ENCODE measurements at regions not wholly inside any gene's neighbourhood (a gene's known extent, or its start where the extent isn't known, plus 50 kb on each side); places are given as distances from the start of the nearest gene placed in this dataset.
A peak's percentile ranks its signal among the peaks of the same experiment; 100 is the strongest.

- no peak for DNase-seq
Observed at GRCh38 chr13:39892721-39893685, 237.5 kb downstream of the COG6 start.

DNA sequence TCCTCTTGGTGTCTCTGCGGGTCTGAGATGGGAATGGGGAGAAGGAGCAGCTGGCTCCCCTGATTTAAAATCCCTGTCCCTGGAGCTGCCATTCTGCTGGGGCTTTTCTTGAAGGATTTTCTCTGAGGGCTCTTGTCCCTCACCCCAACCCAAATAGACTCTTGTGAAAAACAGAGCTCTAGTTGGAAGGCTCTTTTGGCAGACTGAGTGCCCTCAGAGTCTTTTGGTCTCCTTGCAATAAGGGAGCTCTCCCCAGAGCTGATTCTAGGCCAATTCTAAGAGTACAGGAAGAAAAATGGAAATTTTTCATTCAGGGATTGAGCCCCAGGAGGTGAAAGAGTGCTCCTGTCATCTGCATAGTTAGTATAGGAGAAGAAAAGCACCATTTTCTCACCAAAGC lies 238.3 kb downstream of the COG6 start:
- DNase-seq = peak in 1 of 58 donors; percentile 25

- DNase-seq = no peak
Observed at GRCh38 chr13:39894586-39894985, 239.1 kb downstream of the COG6 start.

DNA sequence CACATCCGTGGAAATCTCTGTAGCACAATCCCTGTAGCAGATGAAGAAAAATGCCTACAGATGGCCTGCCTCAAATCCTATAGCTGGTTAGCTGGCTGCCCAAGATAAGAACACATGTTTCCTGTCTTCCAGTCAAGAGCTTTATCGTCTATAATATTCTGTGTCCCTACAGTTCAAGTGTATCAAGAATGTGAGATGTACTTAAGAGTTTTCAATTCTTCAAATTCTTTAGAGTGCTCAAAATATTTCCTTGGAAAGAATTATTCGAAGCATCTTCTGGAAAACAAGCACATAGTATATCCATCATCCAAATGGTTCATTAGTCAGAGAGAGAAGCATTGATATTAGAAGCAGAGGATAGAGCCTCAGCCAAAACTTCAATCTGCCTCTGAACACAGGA lies 239.8 kb downstream of the COG6 start:
- DNase-seq = no peak

DNA sequence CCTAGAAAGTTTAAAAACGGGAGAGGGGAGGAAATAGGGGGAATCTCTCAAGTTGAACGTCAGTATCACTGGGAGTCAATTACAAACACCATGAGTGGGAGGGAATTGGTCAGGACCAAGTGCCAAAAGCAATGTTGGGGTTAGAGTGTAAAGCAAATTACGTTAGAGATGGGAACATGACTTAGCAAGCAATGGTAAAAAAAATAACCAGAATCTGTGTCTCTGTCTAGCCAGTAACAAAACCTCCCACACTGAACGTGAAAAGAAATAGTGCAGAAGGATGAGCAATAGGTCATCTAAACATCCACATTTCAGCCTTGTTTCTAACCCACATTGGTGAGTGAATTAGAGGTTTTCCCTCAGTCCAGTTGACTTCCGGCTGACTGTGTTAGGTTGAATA lies 242.2 kb downstream of the COG6 start:
- no peak for DNase-seq

GRCh38 chr13:39900106-39900750 lies 244.8 kb downstream of the COG6 start:
- DNase-seq = no peak

- no peak for DNase-seq
Observed at GRCh38 chr13:39904959-39905358, 249.5 kb downstream of the COG6 start.

DNA sequence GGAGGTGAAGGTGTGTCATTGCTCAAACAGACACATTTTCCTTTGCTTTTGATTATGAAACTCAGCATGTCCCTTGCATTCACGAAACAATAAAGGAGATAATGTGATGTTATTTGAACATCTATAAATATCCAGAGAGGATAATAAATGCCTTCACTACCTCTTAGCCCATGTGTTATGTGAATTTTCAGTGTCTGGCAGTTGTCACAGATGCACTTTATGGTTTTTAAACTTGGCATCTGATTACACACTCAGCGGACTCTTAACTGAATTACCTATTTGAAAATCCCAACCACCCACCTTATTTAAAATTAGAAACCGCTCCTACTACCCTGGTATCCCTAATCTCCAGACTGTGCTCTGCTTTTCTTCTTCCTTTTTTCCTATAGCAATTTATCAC lies 254.2 kb downstream of the COG6 start:
- no peak for DNase-seq

GRCh38 chr13:39910041-39910440 lies 254.6 kb downstream of the COG6 start:
- DNase-seq = no peak

GRCh38 chr13:39910833-39911232 lies 255.4 kb downstream of the COG6 start:
- no peak for DNase-seq

GRCh38 chr13:39913339-39913738 lies 257.9 kb downstream of the COG6 start:
- no peak for DNase-seq

DNA sequence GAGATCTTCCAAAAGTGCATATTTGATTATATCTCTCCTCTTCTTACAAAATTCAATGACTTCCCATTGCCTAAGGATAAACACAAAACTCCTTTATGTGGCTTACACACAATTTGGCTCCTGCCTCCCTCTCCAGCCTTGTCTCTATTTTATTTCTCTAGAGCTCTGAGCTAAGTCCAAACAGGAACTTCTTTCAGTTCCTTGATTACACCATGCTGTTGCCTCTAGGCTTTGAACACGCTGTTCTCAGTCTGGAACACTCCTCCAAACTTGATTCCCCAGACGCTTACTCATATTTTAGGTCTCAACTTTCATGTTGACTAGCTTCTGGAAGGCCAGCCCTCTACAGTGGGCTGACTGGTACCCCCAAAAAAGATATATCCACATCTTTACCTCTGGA lies 258.5 kb downstream of the COG6 start:
- DNase-seq = no peak

DNA sequence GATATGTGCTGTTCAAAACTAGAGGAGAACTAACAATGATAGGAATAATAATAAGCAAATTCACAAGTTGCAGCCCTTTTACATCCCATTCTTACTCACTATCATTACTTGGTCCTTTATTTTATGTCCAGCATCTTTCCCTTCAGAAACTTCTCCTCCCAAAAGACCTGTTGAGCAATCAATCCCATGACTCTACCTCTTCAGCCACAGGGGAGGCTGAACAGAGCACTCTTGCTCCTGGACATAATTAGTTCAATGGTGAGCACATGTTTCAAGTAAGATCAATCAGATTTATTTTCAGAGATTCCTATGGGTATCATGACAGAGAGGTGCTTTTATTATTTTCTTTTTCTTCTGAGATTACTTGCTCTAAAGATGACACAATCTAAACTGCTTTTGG lies 260.0 kb downstream of the COG6 start:
- no peak for DNase-seq

GRCh38 chr13:39916330-39916729 lies 260.9 kb downstream of the COG6 start:
- no peak for DNase-seq

DNA sequence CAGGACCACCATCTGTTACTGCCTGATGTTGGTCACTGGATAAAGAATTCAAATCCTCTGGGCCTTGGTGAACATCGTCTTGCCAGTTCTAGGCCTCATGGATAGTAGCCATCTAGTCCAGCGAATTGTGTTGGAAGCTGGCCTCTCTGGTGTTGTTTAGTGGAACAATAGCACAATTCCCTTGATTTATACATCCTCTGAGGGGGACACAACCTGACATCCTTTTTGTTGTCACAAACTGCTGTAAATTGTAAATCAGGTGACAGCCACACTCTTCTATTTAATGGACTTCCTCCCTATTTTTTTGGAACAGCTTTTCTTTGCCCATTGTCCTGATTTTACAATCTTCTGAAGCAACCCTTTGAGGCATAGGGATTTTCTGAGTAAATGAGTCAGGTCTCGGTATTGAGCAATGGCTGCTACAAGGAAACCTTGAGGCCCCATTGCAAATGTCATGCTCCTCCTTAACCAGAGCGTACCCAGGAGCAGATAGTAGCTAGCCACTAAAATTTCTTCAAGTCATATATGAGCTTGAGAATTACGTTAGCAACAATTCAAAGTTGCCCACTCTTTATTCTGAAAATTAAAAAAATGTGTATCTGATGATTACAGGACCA lies 263.3 kb downstream of the COG6 start:
- DNase-seq = no peak

DNA sequence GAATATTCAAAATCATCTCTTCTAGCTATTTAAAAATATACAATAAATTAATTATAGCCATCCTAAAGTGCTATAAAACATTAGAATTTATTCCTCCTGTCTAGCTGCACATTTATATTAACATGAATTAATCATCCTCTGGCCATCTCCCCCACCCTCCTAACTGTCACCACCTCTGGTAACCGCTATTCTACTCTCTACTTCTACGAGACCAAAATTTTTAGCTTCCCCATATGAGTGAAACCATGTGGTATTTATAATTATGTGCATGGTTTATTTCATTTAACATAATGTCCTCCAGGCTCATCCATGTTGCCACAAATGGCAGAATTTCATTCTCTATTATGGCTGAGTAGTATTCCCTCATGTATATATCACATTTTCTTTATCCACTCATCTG lies 265.2 kb downstream of the COG6 start:
- DNase-seq = no peak

- DNase-seq = no peak
Observed at GRCh38 chr13:39926345-39926744, 270.9 kb downstream of the COG6 start.

DNA sequence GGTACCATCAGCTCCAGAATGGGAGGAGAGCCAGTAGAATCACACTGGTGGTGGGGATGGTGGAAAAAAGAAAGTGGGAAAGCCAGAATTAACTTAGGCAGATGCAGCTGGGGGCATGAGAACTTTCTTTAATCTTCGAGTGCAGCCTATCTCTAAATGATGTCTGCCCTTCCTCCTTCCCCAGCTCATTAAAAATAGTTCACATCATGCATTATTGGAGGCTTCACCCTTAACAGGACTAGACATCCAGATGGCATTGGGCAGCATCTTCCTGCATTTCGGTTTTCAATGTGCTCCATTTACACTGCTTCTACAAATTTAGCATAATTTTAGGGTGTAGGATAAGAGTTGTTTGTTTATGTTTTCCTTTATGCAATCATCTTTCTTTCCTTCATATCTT lies 272.8 kb downstream of the COG6 start:
- no peak for DNase-seq

DNA sequence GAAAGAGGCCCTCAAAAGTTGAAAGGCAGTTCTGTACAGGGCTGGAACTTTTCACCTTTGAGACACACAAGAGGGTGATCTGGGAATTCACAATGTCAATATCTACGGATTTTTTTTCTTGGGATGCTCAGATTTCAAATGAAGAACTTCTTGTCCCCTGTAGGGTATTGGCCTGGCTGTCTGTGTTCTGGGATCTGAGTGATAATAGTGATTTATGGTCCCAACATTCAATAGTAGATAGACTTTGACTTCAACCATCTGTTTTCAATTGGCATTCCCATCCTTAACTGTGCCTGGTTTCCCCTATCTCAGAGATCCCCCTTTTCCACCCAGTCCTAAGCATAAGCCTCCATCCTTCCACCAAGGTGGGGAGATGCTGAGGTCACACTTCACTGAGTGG lies 274.1 kb downstream of the COG6 start:
- DNase-seq = no peak

GRCh38 chr13:39930060-39930459 lies 274.6 kb downstream of the COG6 start:
- no peak for DNase-seq

- no peak for DNase-seq
Observed at GRCh38 chr13:39930544-39931444, 275.3 kb downstream of the COG6 start.
